ENCODE measurements at regions not wholly inside any gene's neighbourhood (a gene's known extent, or its start where the extent isn't known, plus 50 kb on each side); places are given as distances from the start of the nearest gene placed in this dataset.

- Histone ChIP-seq H4K20me1 (ENCODE audit: insufficient read depth, low read length) (no peaks in the 10 kb centered on the region), H3K9me3 (ENCODE audit: low read length) (no peaks in the 10 kb centered on the region), H3K4me3 (ENCODE audit: low read depth, low read length, poor library complexity, severe bottlenecking) (no peak overlapping the region), H2AFZ (ENCODE audit: low read length) (no peak overlapping the region), H3K79me2 (ENCODE audit: insufficient read depth, low read depth, low read length) (no peaks in the 10 kb centered on the region), H3K36me3 (ENCODE audit: insufficient read depth, low read length) (no peaks in the 10 kb centered on the region), H3K27ac (ENCODE audit: low read depth, low read length, poor library complexity, severe bottlenecking) (no peak overlapping the region), H3K4me2 (ENCODE audit: low read length) (no peak overlapping the region), H3K9me2 (ENCODE audit: insufficient read depth, low read length) (no peaks in the 10 kb centered on the region), H3K4me1 (ENCODE audit: insufficient read depth, low read length, poor library complexity, severe bottlenecking) (no peaks in the 10 kb centered on the region)
- intact Hi-C loops (cut with micrococcal nuclease; ENCODE audit: unreplicated experiment): no loop called here
- POLR2A ChIA-PET: interaction anchor here (0.9 to 1.0 kb wide), 2 partner anchors 17 to 144 kb away, joined by 3 read pairs; no protein-coding TSS in a partner anchor
- DNase-seq (ENCODE audit: low spot score): no peak
- BruUV-seq (replicated peaks): no TSS peak
- CTCF ChIA-PET (ENCODE audit: unreplicated experiment): no interaction called here
- TF ChIP-seq, protein P1, sequence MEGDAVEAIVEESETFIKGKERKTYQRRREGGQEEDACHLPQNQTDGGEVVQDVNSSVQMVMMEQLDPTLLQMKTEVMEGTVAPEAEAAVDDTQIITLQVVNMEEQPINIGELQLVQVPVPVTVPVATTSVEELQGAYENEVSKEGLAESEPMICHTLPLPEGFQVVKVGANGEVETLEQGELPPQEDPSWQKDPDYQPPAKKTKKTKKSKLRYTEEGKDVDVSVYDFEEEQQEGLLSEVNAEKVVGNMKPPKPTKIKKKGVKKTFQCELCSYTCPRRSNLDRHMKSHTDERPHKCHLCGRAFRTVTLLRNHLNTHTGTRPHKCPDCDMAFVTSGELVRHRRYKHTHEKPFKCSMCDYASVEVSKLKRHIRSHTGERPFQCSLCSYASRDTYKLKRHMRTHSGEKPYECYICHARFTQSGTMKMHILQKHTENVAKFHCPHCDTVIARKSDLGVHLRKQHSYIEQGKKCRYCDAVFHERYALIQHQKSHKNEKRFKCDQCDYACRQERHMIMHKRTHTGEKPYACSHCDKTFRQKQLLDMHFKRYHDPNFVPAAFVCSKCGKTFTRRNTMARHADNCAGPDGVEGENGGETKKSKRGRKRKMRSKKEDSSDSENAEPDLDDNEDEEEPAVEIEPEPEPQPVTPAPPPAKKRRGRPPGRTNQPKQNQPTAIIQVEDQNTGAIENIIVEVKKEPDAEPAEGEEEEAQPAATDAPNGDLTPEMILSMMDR (conservative IDR thresholded peaks at IDR 0.05; ENCODE audit: low read length): no peak
- TF ChIP-seq EZH2phosphoT487 (IDR thresholded peaks at IDR 0.05; ENCODE audit: borderline replicate concordance, low read depth, low read length): no peak
Measured at GRCh38 chr12:124207617-124208016, 87.3 kb upstream of the RFLNA start.

DNA sequence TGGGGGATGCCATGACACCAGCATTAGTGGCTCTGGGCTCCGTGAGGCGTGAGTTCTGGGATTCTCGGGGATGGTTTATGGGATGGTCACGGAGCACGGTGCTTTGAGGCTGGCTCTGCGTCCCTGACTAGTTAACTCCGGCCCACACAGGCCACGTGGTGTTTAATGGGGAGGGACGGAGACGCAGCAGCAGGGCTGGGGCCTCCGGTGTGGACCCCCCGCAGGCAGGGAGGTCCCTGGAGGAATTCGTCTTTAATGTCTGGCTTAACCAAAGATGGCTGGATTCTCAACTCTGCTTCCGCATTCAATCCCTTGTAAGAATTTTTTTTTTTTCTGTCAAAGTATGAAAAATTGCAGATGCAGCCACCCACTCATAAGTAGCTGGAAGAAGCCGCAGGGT is 86.4 kb upstream of the RFLNA start:
- H3K4me1 ChIP-seq (ENCODE audit: insufficient read depth, low read length, poor library complexity, severe bottlenecking): no peaks in the 10 kb centered on the region
- H3K27ac ChIP-seq (ENCODE audit: low read depth, low read length, poor library complexity, severe bottlenecking): no peak overlapping the region
- intact Hi-C loops (cut with micrococcal nuclease; ENCODE audit: unreplicated experiment): no loop called here
- TF ChIP-seq EZH2phosphoT487 (IDR thresholded peaks at IDR 0.05; ENCODE audit: borderline replicate concordance, low read depth, low read length): no peak
- no TSS peak for BruUV-seq (replicated peaks)
- no peak overlapping the region for H2AFZ ChIP-seq (ENCODE audit: low read length)
- DNase-seq (ENCODE audit: low spot score): no peak
- ChIA-PET CTCF (ENCODE audit: unreplicated experiment) (no interaction called here), POLR2A (no interaction called here)
- H3K9me2 ChIP-seq (ENCODE audit: insufficient read depth, low read length): no peaks in the 10 kb centered on the region
- H3K9me3 ChIP-seq (ENCODE audit: low read length): no peaks in the 10 kb centered on the region
- no peaks in the 10 kb centered on the region for H3K36me3 ChIP-seq (ENCODE audit: insufficient read depth, low read length)
- no peak overlapping the region for H3K4me3 ChIP-seq (ENCODE audit: low read depth, low read length, poor library complexity, severe bottlenecking)
- no peaks in the 10 kb centered on the region for H4K20me1 ChIP-seq (ENCODE audit: insufficient read depth, low read length)
- no peak overlapping the region for H3K4me2 ChIP-seq (ENCODE audit: low read length)
- no peaks in the 10 kb centered on the region for H3K79me2 ChIP-seq (ENCODE audit: insufficient read depth, low read depth, low read length)

GRCh38 chr12:124210991-124211577 is 83.8 kb upstream of the RFLNA start:
- no peak overlapping the region for H3K4me2 ChIP-seq (ENCODE audit: low read length)
- CTCF ChIA-PET (ENCODE audit: unreplicated experiment): no interaction called here
- no peak for TF ChIP-seq EZH2phosphoT487 (IDR thresholded peaks at IDR 0.05; ENCODE audit: borderline replicate concordance, low read depth, low read length)
- TF ChIP-seq, protein P1 (conservative IDR thresholded peaks at IDR 0.05; ENCODE audit: low read length): no peak

More at GRCh38 chr12:124210991-124211577, 83.8 kb upstream of the RFLNA start:
- H3K4me3 ChIP-seq (ENCODE audit: low read depth, low read length, poor library complexity, severe bottlenecking): no peak overlapping the region
- no peaks in the 10 kb centered on the region for H3K9me3 ChIP-seq (ENCODE audit: low read length)
- H2AFZ ChIP-seq (ENCODE audit: low read length): no peak overlapping the region
- no peak for DNase-seq (ENCODE audit: low spot score)
- no peaks in the 10 kb centered on the region for H4K20me1 ChIP-seq (ENCODE audit: insufficient read depth, low read length)
- no peaks in the 10 kb centered on the region for H3K4me1 ChIP-seq (ENCODE audit: insufficient read depth, low read length, poor library complexity, severe bottlenecking)
- intact Hi-C loops (cut with micrococcal nuclease; ENCODE audit: unreplicated experiment): no loop called here
- no peaks in the 10 kb centered on the region for H3K9me2 ChIP-seq (ENCODE audit: insufficient read depth, low read length)
- no TSS peak for BruUV-seq (replicated peaks)
- H3K79me2 ChIP-seq (ENCODE audit: insufficient read depth, low read depth, low read length): no peaks in the 10 kb centered on the region
- POLR2A ChIA-PET: no interaction called here
- no peak overlapping the region for H3K27ac ChIP-seq (ENCODE audit: low read depth, low read length, poor library complexity, severe bottlenecking)
- H3K36me3 ChIP-seq (ENCODE audit: insufficient read depth, low read length): no peaks in the 10 kb centered on the region
